GM19239 (cell line): ENCODE measurements at regions not wholly inside any gene's neighbourhood (a gene's known extent, or its start where the extent isn't known, plus 50 kb on each side); places are given as distances from the start of the nearest gene placed in this dataset.

Experiments
- DNase-seq: peaks from one replicate; pipeline ENCODE4 v3.0.0; 2011; ENCODE audit warnings: low spot score; ENCODE audit not compliant: insufficient read length
- FAIRE-seq: peaks from 2 replicates; lab custom pipeline; 2011; peaks lifted over from hg19 to GRCh38; lab: Jason Lieb, UNC

GRCh38 chr12:127310548-127310947 is 956.4 kb upstream of the TMEM132C start:
- FAIRE-seq (no peak), DNase-seq (no peak)

GRCh38 chr12:127311720-127312364 is 955.1 kb upstream of the TMEM132C start:
- FAIRE-seq (no peak), DNase-seq (no peak)

GRCh38 chr12:127324681-127325080 is 942.3 kb upstream of the TMEM132C start:
- DNase-seq (no peak), FAIRE-seq (no peak)

- DNase-seq = no peak
- FAIRE-seq = no peak
Measured at GRCh38 chr12:127327986-127328385, 939.0 kb upstream of the TMEM132C start.

- DNase-seq (no peak), FAIRE-seq (no peak)
Measured at GRCh38 chr12:127328867-127329266, 938.1 kb upstream of the TMEM132C start.

GRCh38 chr12:127334365-127334764 is 932.6 kb upstream of the TMEM132C start:
- no peak for FAIRE-seq
- DNase-seq = no peak

GRCh38 chr12:127334912-127335644 is 931.9 kb upstream of the TMEM132C start:
- FAIRE-seq (no peak), DNase-seq (no peak)

- DNase-seq = no peak
- no peak for FAIRE-seq
Measured at GRCh38 chr12:127336416-127336815, 930.6 kb upstream of the TMEM132C start.

- FAIRE-seq = no peak
Measured at GRCh38 chr12:127339065-127339464, 927.9 kb upstream of the TMEM132C start.

GRCh38 chr12:127340381-127340780 is 926.6 kb upstream of the TMEM132C start:
- no peak for DNase-seq
- no peak for FAIRE-seq

More at GRCh38 chr12:127339065-127339464, 927.9 kb upstream of the TMEM132C start:
- no peak for DNase-seq

- DNase-seq (no peak), FAIRE-seq (no peak)
Measured at GRCh38 chr12:127342861-127343260, 924.1 kb upstream of the TMEM132C start.

- no peak for DNase-seq
- no peak for FAIRE-seq
Measured at GRCh38 chr12:127343940-127344339, 923.0 kb upstream of the TMEM132C start.

GRCh38 chr12:127351481-127352010 is 915.4 kb upstream of the TMEM132C start:
- FAIRE-seq = no peak
- no peak for DNase-seq

- no peak for FAIRE-seq
- no peak for DNase-seq
Measured at GRCh38 chr12:127355061-127355841, 911.7 kb upstream of the TMEM132C start.

GRCh38 chr12:127358888-127359287 is 908.1 kb upstream of the TMEM132C start:
- no peak for FAIRE-seq
- no peak for DNase-seq

- no peak for FAIRE-seq
- no peak for DNase-seq
Measured at GRCh38 chr12:127360580-127360979, 906.4 kb upstream of the TMEM132C start.

- DNase-seq (no peak), FAIRE-seq (no peak)
Measured at GRCh38 chr12:127362121-127362520, 904.8 kb upstream of the TMEM132C start.

GRCh38 chr12:127363392-127363791 is 903.6 kb upstream of the TMEM132C start:
- FAIRE-seq = no peak
- no peak for DNase-seq

- FAIRE-seq (no peak), DNase-seq (no peak)
Measured at GRCh38 chr12:127373559-127373958, 893.4 kb upstream of the TMEM132C start.

GRCh38 chr12:127374447-127374846 is 892.5 kb upstream of the TMEM132C start:
- DNase-seq (no peak), FAIRE-seq (no peak)
